ENCODE measurements at regions not wholly inside any gene's neighbourhood (a gene's known extent, or its start where the extent isn't known, plus 50 kb on each side); places are given as distances from the start of the nearest gene placed in this dataset.

GRCh38 chr5:7324919-7325318 is 71.0 kb upstream of the ADCY2 start:
- DNase-seq (ENCODE audit: low read depth in 1 of 2, low spot score in 1 of 2), result no peak
- H3K36me3 ChIP-seq, result no peaks in the 10 kb centered on the region
- no peak overlapping the region for H3K27ac ChIP-seq
- no peaks in the 10 kb centered on the region for H3K27me3 ChIP-seq
- H3K4me1 ChIP-seq (ENCODE audit: low read depth), result no peaks in the 10 kb centered on the region
- H3K9me3 ChIP-seq (ENCODE audit: low read depth), result no peaks in the 10 kb centered on the region
- H3K4me3 ChIP-seq, result no peak overlapping the region
- no peak for TF ChIP-seq CTCF (IDR thresholded peaks at IDR 0.05; ENCODE audit: low read depth, low read length)

DNA sequence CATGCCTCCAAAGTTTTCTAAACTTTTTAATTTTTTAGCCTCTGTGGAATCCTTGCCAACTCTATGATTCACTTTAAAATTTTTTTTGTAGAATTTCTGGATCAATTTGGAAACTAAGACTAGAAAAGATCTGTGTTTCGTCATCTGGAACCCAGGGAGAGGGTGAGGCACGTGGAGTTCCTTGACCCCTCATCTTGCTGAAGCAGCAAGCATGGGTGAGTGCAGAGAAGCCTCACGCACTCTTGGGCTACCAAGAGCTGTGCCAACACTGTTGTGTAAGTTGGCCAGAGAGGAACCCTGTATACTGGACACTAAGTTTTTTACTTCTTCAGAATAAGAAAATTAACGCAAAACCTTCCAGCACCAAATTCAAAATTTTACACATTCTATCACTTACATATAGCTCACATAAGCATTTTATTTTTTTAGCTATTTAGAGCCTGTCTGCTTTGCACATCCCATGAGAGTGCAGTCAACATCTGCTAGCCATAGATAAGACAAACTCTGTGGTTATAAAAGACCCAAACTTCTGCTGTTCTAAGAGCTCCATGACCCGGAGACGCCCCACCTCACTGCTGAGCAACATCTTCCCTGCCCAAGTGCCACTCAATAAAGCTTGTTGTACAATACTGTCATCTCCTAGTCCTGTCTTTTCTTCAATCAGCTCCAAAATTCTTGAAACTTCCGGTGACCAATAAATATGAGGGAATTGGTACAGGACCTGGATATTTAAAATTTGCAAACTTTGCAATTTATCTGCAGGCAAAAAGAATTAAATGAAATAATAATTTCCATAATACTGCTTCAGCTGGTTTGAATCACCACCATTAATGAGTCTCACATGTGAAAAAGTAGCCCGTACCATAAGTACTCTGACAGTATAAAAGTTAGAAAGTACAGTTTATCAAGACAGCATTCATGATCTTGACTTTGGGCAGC is 69.7 kb upstream of the ADCY2 start:
- DNase-seq (ENCODE audit: low read depth in 1 of 2, low spot score in 1 of 2), result no peak
- TF ChIP-seq CTCF (IDR thresholded peaks at IDR 0.05; ENCODE audit: low read depth, low read length), result no peak
- Histone ChIP-seq H3K4me3 (no peak overlapping the region), H3K4me1 (ENCODE audit: low read depth) (no peaks in the 10 kb centered on the region), H3K27ac (no peak overlapping the region), H3K36me3 (no peaks in the 10 kb centered on the region), H3K9me3 (ENCODE audit: low read depth) (no peaks in the 10 kb centered on the region), H3K27me3 (no peaks in the 10 kb centered on the region)

DNA sequence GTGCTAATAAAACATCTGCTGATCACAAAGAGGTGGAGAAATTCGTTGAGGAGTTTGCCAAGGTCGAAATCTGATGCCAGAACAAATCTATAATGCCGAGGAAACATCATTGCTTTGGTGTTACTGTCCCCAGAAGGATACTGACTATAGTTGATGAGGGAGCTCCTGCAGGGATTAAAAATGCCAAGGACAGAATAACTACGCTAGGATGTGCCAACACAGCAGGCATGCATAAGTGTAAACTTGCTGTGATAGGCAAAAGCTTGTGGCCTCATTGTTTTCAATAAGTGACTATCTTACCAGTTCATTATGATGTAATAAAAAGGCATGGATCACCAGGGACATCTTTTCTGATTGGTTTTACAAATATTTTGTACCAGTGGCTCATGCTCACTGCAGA is 66.8 kb upstream of the ADCY2 start:
- no peak for TF ChIP-seq CTCF (IDR thresholded peaks at IDR 0.05; ENCODE audit: low read depth, low read length)
- Histone ChIP-seq H3K4me3 (no peak overlapping the region), H3K36me3 (no peaks in the 10 kb centered on the region), H3K9me3 (ENCODE audit: low read depth) (no peaks in the 10 kb centered on the region), H3K27me3 (no peaks in the 10 kb centered on the region), H3K4me1 (ENCODE audit: low read depth) (no peaks in the 10 kb centered on the region), H3K27ac (no peak overlapping the region)
- no peak for DNase-seq (ENCODE audit: low read depth in 1 of 2, low spot score in 1 of 2)

- Histone ChIP-seq H3K27me3 (no peaks in the 10 kb centered on the region), H3K4me3 (no peak overlapping the region), H3K27ac (no peak overlapping the region), H3K36me3 (no peaks in the 10 kb centered on the region), H3K9me3 (ENCODE audit: low read depth) (no peaks in the 10 kb centered on the region), H3K4me1 (ENCODE audit: low read depth) (no peaks in the 10 kb centered on the region)
- TF ChIP-seq CTCF (IDR thresholded peaks at IDR 0.05; ENCODE audit: low read depth, low read length), result no peak
- no peak for DNase-seq (ENCODE audit: low read depth in 1 of 2, low spot score in 1 of 2)
Measured at GRCh38 chr5:7329712-7330111, 66.2 kb upstream of the ADCY2 start.

DNA sequence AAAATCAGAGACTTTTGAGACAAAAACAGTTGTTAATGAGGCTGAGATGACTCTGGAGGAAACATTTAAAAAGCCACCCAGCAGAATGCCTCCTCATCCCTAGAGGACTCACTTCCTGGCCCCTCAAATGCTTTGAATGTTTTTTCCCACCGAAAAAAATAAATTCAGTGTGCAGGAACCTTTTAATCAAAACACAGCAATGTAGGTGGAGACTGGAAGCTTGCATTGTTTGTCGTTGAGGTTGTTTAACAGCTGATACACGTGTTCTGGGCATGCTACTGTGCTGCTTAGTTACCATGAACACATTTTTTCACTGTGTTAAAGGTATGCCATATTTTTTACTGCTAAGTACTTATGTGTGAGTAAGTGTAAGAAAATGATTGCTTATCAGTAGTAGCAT is 65.7 kb upstream of the ADCY2 start:
- no peak overlapping the region for H3K4me3 ChIP-seq
- H3K36me3 ChIP-seq, result no peaks in the 10 kb centered on the region
- no peaks in the 10 kb centered on the region for H3K27me3 ChIP-seq
- no peaks in the 10 kb centered on the region for H3K9me3 ChIP-seq (ENCODE audit: low read depth)
- H3K4me1 ChIP-seq (ENCODE audit: low read depth), result no peaks in the 10 kb centered on the region
- H3K27ac ChIP-seq, result no peak overlapping the region
- no peak for TF ChIP-seq CTCF (IDR thresholded peaks at IDR 0.05; ENCODE audit: low read depth, low read length)
- DNase-seq (ENCODE audit: low read depth in 1 of 2, low spot score in 1 of 2), result no peak
